HCT116 (cell line): ENCODE measurements at regions not wholly inside any gene's neighbourhood (a gene's known extent, or its start where the extent isn't known, plus 50 kb on each side); places are given as distances from the start of the nearest gene placed in this dataset.

Experiments
- ATAC-seq: fragments of 200-7000 bp; cut with Tn5 transposase; 2 replicates; pipeline ENCODE4 v1.9.1; 2020; ENCODE audit warnings: mild to moderate bottlenecking, moderate library complexity
- BruUV-seq: library from RNA; stranded (reverse); fragments of 400-500 nt; replicated peaks from 2 replicates; lab custom pipeline; 2021; lab: Mats Ljungman, UMichigan
- CTCF ChIA-PET: fragments of 300-600 bp; sonication (Branson Sonifier 250); formaldehyde crosslinking; loops from one replicate; lab custom pipeline; 2021; ENCODE audit warnings: antibody characterized with exemption; lab: Charles Lee
- POLR2A ChIA-PET: fragments of 300-600, 350-600 bp; sonication (Branson Sonifier 250); formaldehyde crosslinking; loops from one replicate; lab custom pipeline; 2021; ENCODE audit warnings: antibody characterized with exemption; lab: Charles Lee
- RAD21 ChIA-PET, 2 experiments: fragments of 300-600 bp; sonication (Branson Sonifier 250); formaldehyde crosslinking; loops; one replicate each; lab custom pipeline; 2023; ENCODE audit warnings: low total read pairs in 2 of 2; ENCODE audit not compliant: uncharacterized antibody in 2 of 2, unreplicated experiment in 2 of 2, low non-redundant PET in 1 of 2; lab: Charles Lee
- DNase-seq: peaks from one replicate; pipeline ENCODE4 v3.0.0-alpha.2; 2010; ENCODE audit warnings: low read depth, low spot score
- H2AFZ ChIP-seq: fragments of 200-600 bp; shearing (Covaris generic), sonication (generic); 2 replicates; pipeline ENCODE4 v1.6.1; 2017; ENCODE audit warnings: low read depth, mixed run types, mixed read lengths, antibody characterized with exemption, low read length; ENCODE audit not compliant: poor library complexity, severe bottlenecking
- H3K27ac ChIP-seq: 2 replicates; pipeline ENCODE4 v1.5.1; 2012; ENCODE audit warnings: low read depth, low read length
- H3K27me3 ChIP-seq: fragments of 200-600 bp; sonication (generic); 2 replicates; pipeline ENCODE4 v1.6.1; 2016; ENCODE audit warnings: mixed run types, low read length, mixed read lengths; ENCODE audit not compliant: insufficient read depth
- H3K36me3 ChIP-seq, 2 experiments: fragments of 200-500 bp in 1 of 2; fragments of 200-600 bp in 1 of 2; sonication (Bioruptor generic) in 1 of 2; sonication (generic) in 1 of 2; 2 replicates each; pipeline versions ENCODE4 v1.5.1 to v1.6.1; 2014 to 2016; ENCODE audit warnings: low read length in 2 of 2, inconsistent platforms in 1 of 2, mixed read lengths in 1 of 2, mixed run types in 1 of 2; ENCODE audit not compliant: insufficient read depth in 2 of 2, control insufficient read depth in 1 of 2
- H3K4me1 ChIP-seq, 2 experiments: fragments of 200-600 bp in 1 of 2; sonication (generic) in 1 of 2; 2 replicates each; pipeline versions ENCODE4 v1.5.1 to v1.6.1; 2012 to 2017; ENCODE audit warnings: low read length in 2 of 2, inconsistent platforms in 1 of 2, mild to moderate bottlenecking in 1 of 2, mixed read lengths in 1 of 2, mixed run types in 1 of 2, moderate library complexity in 1 of 2; ENCODE audit not compliant: insufficient read depth in 2 of 2, control insufficient read depth in 1 of 2
- H3K4me2 ChIP-seq: fragments of 200-600 bp; sonication (generic); 2 replicates; pipeline ENCODE4 v1.6.1; 2017; ENCODE audit warnings: mixed run types, low read length, mixed read lengths
- H3K4me3 ChIP-seq, 2 experiments: fragments of 200-600 bp in 1 of 2; sonication (generic) in 1 of 2; replicated peaks in 1 of 2; 2 replicates each; pipeline ENCODE4 v1.5.1; 2011 to 2016; ENCODE audit warnings: low read length in 2 of 2, control low read depth in 1 of 2, low read depth in 1 of 2, mild to moderate bottlenecking in 1 of 2, mixed read lengths in 1 of 2, mixed run types in 1 of 2
- H3K79me2 ChIP-seq: fragments of 200-600 bp; sonication (generic); 2 replicates; pipeline ENCODE4 v1.6.1; 2017; ENCODE audit warnings: mild to moderate bottlenecking, mixed run types, low read length, moderate library complexity, mixed read lengths; ENCODE audit not compliant: insufficient read depth
- H3K9ac ChIP-seq: fragments of 200-600 bp; sonication (generic); 2 replicates; pipeline ENCODE4 v1.6.1; 2016; ENCODE audit warnings: low read length, mixed read lengths
- H3K9me2 ChIP-seq: fragments of 200-600 bp; sonication (generic), shearing (Covaris generic); 2 replicates; pipeline ENCODE4 v1.6.1; 2017; ENCODE audit warnings: mixed run types, mild to moderate bottlenecking, moderate library complexity; ENCODE audit not compliant: insufficient read depth
- H3K9me3 ChIP-seq, 2 experiments: fragments of 200-500 bp in 1 of 2; fragments of 200-600 bp in 1 of 2; sonication (Bioruptor generic) in 1 of 2; sonication (generic) in 1 of 2; 2 replicates each; pipeline ENCODE4 v1.6.1; 2014 to 2017; ENCODE audit warnings: low read length in 2 of 2, mixed read lengths in 2 of 2, inconsistent platforms in 1 of 2, low read depth in 1 of 2, mild to moderate bottlenecking in 1 of 2, mixed run types in 1 of 2, moderate library complexity in 1 of 2; ENCODE audit not compliant: control insufficient read depth in 1 of 2, insufficient read depth in 1 of 2
- H4K20me1 ChIP-seq: fragments of 200-600 bp; sonication (generic), shearing (Covaris generic); 2 replicates; pipeline ENCODE4 v1.6.1; 2017; ENCODE audit warnings: mixed run types, mild to moderate bottlenecking, moderate library complexity; ENCODE audit not compliant: insufficient read depth
- FOSL1 ChIP-seq: IDR thresholded peaks from 2 replicates; pipeline ENCODE4 v1.6.1; 2012; ENCODE audit warnings: low read depth
- JUND ChIP-seq: IDR thresholded peaks from 2 replicates; pipeline ENCODE4 v1.6.1; 2012
- SIN3A ChIP-seq: IDR thresholded peaks from 2 replicates; pipeline ENCODE4 v1.6.1; 2012; ENCODE audit warnings: low read depth
- TCF7L2 ChIP-seq: IDR thresholded peaks from 2 replicates; pipeline ENCODE4 v1.7.0; 2011; ENCODE audit warnings: borderline replicate concordance, inconsistent platforms; ENCODE audit not compliant: insufficient read depth, insufficient read length; ENCODE audit errors: extremely low read depth
- ZFX ChIP-seq: fragments of 450-650 bp; IDR thresholded peaks from 2 replicates; pipeline ENCODE4 v1.6.1; 2017
- intact Hi-C: fragments of 100-400 bp; cut with micrococcal nuclease; formaldehyde crosslinking; loops from 2 replicates; pipeline ENCODE4 v1.10.0; 2022
- TF ChIP-seq, protein P1 (sequence below): IDR thresholded peaks from 2 replicates; pipeline ENCODE4 v1.6.1; 2012; ENCODE audit warnings: low read depth

DNA sequence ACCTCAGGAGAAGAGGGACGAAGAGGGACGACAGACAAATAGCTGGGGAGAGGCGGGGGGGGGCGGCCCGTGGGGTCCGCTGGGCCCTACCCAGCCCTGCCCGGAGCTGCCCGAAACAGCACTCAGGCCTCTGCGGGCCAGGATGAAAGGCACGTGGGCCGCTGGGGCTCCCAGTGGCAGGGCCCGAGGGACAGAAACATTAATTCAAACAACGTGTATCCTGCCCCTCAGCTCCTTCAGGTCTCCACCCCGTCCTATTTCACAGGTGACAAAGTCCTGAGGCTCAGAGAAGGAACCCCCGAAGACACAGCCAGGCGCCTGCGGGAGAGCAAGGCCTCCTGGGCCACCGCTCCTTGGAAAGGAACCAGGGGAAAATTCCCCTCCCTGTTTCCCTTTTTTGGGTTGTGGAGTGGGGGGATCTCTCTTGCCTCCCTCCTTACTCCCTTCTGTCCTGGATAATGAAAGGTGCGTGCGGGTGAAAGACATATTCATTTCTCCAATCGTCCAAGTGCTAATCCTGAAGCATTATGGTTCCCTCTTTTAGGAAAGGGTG is 93.3 kb downstream of the RNASET2 start:
- no TSS peak for BruUV-seq
- Histone ChIP-seq H3K4me3 (no peak overlapping the region), H3K4me1 (no peaks in the 10 kb centered on the region), H3K9ac (no peak overlapping the region), H4K20me1 (0 out of 2 replicates have a peak, but pooled peaks cover 2% of the 10 kb centered on the region), H3K4me2 (no peak overlapping the region), H2AFZ (no peak overlapping the region), H3K36me3 (no peaks in the 10 kb centered on the region), H3K79me2 (no peaks in the 10 kb centered on the region), H3K9me2 (no peaks in the 10 kb centered on the region), H3K27me3 (no peaks in the 10 kb centered on the region), H3K9me3 (no peaks in the 10 kb centered on the region), H3K27ac (no peak overlapping the region)
- TF ChIP-seq SIN3A (no peak), TCF7L2 (no peak), FOSL1 (no peak), JUND (no peak), ZFX (no peak)
- TF ChIP-seq, protein P1, sequence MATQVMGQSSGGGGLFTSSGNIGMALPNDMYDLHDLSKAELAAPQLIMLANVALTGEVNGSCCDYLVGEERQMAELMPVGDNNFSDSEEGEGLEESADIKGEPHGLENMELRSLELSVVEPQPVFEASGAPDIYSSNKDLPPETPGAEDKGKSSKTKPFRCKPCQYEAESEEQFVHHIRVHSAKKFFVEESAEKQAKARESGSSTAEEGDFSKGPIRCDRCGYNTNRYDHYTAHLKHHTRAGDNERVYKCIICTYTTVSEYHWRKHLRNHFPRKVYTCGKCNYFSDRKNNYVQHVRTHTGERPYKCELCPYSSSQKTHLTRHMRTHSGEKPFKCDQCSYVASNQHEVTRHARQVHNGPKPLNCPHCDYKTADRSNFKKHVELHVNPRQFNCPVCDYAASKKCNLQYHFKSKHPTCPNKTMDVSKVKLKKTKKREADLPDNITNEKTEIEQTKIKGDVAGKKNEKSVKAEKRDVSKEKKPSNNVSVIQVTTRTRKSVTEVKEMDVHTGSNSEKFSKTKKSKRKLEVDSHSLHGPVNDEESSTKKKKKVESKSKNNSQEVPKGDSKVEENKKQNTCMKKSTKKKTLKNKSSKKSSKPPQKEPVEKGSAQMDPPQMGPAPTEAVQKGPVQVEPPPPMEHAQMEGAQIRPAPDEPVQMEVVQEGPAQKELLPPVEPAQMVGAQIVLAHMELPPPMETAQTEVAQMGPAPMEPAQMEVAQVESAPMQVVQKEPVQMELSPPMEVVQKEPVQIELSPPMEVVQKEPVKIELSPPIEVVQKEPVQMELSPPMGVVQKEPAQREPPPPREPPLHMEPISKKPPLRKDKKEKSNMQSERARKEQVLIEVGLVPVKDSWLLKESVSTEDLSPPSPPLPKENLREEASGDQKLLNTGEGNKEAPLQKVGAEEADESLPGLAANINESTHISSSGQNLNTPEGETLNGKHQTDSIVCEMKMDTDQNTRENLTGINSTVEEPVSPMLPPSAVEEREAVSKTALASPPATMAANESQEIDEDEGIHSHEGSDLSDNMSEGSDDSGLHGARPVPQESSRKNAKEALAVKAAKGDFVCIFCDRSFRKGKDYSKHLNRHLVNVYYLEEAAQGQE = no peak
- ChIA-PET RAD21 (no interaction called here), POLR2A (no interaction called here), CTCF (no interaction called here)
- no peak for ATAC-seq
- DNase-seq = no peak
- intact Hi-C loops = no loop called here
